HUDEP-2 (cell line): ENCODE measurements at regions not wholly inside any gene's neighbourhood (a gene's known extent, or its start where the extent isn't known, plus 50 kb on each side); places are given as distances from the start of the nearest gene placed in this dataset.

Source experiments
- DNase-seq, 76 experiments: peaks; one replicate each; lab custom pipeline; 2025; ENCODE audit not compliant: unreplicated experiment in 76 of 76; lab: John Stamatoyannopoulos, UW

DNA sequence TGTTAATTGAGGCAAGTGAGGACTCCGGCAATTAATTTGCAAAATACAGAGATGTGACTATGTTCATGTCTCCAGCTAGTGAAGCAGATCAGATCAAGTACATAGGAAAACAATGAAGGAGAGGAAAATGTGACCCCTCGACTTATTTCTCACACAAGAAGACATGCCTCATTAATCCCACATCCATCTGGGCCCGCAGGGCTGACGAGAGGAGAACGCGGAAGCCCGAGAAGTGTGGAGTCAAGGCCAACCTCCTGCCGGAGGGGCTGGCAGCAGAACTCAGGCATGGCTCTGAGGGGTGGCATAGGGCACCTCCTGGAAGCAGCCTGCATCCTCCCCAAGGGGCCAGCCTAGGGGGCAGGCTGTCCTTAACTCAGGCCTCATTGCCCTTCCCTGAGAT lies 54.4 kb downstream of the ZNF503 start:
- no peak for DNase-seq

DNA sequence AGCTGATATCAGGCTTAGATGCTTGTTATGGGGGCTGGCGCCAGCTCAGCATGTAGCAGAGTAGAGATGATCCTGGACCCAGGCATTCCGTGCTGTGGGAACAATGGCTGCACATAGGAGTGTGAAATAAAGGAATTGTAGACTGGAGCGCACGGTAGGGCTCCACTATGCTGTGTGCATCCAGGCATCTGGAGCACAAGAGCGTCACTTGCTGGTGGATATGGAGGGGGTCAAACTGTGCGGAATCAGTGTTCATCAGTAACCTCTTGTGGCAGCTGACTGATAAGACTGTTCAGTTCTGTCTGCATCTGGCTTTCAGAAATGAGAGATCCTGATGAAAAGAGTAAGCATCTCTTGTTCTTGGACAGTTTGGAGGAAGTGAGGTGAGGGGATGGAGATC lies 55.8 kb downstream of the ZNF503 start:
- no peak for DNase-seq

DNA sequence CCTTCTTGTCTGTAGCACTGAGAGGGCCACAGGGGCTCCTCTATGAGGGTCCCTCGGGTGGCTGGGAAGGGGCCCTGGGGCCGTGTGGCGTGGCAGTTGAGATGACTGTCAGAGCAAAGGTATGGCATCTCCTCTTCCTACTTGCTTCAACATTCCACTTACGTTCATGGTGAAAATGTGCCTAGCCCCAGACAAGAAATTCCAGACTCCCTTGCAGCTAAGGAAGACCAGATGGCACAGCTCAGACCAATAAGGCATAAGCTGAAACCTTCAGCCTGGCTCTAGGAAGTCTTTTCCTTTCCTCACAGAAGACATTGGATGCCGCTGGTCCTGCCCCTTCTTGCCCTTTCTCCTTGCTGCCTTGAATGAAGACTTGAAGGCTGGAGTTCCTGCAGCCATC lies 57.4 kb downstream of the ZNF503 start:
- DNase-seq = no peak

DNA sequence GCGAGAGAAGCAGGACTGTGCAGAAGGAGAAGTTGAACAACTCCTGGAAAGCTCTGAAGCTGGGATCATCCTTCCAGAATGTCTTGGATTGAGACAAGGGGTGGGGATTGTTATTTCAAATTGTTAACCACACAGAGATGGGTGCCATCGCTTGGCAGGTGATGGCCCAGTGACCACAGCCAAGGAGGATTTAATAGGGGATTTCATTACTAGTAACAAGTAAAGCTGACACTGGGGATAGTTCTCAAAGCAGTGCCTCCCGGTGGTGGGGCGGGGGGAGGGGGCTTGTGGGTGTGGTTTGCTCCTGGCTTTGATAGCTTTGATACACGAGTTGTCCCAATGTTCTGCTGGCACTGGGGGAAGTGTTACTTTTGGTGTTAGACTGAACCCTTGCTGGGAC lies 59.2 kb downstream of the ZNF503 start:
- DNase-seq = no peak

DNA sequence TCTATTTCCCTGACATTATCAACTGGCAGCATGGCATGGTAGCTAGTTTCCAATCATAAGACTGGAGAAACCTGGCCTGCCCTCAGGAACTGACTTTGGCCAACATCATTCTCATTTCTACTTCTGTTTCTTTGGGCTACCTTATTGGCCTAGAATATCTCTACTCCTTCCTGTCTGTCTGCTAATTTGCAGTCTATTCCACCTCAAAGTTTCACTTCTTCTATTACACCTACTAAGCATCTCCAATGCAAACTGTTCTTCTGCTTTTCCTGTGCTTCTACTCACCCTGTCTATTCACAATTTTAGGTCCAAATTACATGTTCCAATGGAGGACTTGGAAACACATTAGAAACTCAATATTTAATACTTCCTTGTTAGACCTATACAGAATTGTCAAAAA lies 65.6 kb downstream of the ZNF503 start:
- no peak for DNase-seq

DNA sequence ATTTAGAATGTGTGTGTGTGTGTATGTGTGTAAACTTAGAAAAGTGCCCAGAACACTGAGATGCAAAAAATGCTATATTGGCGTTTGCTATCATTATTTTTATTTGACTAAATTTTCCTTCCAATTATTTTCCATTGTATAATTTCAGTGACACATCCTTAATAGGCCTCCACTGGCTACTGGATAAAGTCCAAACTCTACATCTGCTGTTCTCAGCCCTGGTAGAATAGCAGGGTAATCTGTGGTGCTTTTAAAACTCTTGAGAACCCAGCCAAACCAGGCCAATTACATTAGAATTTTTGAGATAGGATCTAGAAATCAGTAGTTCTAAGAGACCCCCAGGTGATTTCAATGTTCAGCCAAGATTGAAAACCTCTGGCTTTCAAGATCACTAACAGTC lies 66.4 kb downstream of the ZNF503 start:
- no peak for DNase-seq

DNA sequence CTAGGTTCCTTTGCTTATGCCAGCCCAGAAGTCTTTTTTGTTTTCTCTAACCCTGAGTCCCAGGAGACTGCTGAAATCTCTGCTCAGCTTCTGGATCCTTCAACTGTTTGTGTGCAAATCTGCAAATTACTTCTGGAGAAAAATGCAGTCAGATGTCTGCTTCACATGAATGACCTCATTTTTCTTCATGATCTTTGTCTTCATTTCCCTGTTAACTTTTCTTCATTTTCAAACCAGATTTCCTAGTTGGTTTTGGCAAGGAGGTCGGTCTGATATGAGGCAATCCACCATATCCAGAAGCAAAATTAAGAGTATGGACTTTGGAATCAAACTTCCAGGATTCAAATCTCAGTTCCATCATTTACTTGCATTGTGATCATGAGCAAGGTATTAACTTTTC lies 66.8 kb downstream of the ZNF503 start:
- DNase-seq = no peak

DNA sequence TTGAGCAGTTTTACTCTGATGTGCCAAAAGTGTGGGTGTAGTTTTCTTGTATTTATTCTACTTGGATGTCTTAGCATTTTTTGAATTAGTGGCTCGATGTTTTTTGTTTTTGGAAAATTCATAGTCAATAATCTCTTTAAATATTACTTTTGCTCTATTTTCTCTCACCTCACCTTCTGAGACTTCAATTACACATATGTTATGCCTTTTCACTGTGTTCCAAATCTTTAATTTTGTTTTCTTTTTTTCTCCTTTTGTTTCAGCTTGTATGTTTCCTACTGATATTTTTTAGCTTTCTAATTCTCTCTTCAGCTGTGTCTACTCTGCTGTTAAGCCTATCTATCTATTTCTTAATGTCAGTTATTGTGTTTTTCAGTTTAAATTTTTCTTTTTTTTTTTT lies 69.5 kb downstream of the ZNF503 start:
- DNase-seq = no peak

DNA sequence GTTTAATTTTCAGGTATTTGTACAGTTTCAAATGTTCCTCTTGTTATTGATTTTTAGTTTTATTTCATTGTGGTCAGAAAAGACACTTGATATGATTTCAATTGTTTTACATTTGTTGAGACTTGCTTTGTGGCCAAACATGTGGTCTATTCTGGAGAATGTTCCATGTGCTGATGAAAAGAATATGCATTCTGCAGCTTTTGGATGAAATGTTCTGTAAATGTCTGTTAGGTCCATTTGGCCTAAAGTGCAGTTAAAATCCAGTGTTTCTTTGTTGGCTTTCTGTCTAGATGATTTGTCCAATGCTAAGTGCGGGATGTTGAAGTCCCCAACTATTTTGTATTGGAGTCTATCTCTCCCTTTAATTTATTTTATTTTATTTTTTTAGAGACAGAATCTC lies 70.5 kb downstream of the ZNF503 start:
- DNase-seq = no peak

DNA sequence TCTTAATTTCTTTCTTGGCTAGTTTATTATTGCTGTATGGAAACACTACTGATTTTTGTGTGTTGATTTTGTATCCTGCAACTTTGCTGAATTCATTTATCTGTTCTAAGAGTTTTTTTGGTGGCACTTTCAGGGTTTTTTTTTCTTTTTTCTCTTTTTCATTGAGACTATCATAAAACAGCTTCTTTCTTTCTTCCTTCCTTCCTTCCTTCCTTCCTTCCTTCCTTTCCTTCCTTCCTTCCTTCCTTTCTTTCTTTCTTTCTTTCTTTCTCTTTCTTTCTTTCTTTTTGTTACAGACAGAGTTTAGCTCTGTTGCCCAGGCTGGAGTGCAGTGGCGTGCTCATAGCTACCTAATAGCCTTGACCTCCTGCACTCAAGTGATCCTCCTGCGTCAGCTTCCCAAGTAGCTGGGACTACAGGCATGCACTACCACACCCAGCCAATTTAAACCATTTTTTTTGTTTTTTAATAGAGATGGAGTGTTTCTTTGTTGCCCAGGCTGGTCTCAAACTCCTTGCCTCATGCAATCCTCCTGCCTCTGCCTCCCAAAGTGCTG lies 72.3 kb downstream of the ZNF503 start:
- DNase-seq = no peak

DNA sequence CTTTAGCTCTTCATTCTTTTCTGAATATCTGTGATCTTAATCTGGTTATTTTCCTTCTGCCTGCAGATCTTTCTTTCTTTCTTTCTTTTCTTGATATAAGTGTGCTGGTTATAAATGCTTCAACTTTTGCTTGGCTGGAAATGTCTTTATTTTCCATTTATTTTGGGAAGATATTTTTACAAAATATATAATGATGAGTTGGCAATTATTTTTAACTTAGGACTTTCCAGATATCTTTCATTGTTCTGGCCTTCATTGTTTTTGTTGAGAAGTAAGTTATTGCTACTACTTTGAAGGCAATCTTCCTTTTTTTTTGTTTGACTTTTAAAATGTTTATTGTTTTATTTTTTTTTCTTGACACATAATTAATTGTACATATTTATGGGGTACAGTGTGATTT lies 75.3 kb downstream of the ZNF503 start:
- no peak for DNase-seq

DNA sequence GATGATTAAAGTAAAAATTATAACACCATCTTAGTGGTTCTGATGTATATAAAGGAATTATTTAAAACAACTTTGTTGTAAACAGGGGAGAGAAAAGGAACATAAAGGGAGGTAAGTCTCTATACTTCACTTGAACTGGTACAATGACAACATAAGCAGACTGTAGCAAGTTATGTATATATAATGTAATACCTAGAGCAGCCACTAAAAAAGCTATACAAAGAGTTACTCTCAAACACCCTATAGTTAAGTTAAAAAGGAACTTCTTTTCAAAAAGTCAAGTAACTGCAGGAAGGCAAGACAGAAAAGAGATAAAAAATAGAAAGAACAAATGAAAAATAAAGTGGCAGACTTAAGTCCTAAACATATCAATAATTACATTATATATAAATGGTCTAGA lies 82.3 kb downstream of the ZNF503 start:
- no peak for DNase-seq

DNA sequence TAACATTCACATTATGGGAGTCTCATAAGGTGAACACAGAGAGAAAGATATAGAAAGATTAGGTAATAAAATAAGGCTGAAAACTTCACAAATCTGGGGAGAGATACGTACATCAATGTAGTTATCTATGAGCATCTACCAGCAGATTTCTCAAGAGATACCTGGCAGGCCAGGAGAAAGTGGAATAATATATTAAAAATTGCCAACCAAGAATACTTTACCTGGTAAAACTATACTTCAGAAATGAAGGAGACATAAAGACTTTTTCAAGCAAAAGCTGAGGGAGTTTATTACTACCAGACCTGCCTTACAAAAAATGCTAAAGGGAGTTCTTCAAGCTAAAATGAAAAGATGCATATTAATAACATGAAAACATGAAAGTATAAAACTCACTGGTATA lies 78.8 kb upstream of the COMTD1 start:
- DNase-seq = no peak

DNA sequence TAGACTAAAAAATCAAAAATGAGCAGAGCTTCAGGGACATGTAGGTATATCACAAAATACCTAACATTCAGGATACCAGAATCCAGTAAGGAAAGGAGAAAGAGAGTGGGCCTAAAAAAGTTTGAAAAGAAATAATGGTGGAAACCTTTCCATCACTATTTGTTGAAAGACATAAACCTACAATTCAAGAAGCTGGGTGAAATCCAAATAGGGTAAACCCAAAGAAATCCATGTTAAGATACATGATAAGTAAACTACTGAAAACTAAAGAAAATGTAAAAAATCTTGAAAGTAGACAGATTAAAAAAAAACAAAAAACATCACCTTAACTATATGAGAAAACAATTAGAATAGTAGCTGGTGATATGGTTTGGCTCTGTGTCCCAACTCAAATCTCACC lies 76.7 kb upstream of the COMTD1 start:
- no peak for DNase-seq

DNA sequence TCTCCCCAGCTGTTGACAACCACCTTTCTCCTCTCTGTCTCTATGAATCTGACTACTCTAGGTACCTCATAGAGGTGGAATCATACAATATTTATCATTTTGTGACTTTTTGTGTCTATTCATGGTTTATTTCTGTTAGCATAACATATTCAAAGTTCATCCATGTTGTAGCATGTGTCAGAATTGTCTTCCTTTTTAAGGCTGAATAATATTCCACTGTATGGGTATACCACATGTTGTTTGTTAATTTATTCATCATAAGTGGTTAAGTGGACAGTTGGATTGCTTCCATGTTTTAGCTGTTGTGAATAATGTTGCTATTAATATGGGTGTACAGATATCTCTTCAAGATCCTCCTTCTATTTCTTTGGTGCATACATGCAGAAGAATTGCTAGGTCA lies 69.9 kb upstream of the COMTD1 start:
- DNase-seq = no peak

DNA sequence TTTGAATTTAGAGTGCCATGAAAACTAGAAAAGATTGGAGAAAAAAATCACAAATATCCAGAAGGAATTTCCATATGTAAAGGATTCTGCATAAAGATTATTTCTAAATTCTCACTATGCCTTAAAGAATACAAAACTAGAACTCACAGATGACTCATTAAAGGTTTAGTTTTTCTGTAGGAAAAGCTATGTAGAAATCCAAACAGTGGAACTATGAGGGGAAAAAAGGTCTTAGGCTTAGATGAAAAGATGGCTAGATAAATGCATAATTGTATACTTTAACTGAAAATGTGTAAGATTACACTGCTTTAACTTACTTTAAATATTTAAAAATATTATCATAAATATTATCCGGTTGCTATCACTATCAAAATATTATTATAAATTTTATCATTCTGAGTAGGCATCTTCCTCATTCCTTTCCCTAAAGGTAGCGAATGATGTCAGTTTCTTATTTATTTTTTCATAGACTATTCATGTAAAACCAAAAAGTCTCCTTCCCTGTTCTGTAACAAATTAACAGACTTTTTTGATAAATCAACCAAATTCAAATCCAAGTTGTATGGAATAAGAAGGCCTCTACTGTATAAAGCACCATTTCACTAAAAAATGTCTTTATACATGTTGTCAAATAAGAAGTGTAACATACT lies 69.1 kb upstream of the COMTD1 start:
- DNase-seq = no peak

DNA sequence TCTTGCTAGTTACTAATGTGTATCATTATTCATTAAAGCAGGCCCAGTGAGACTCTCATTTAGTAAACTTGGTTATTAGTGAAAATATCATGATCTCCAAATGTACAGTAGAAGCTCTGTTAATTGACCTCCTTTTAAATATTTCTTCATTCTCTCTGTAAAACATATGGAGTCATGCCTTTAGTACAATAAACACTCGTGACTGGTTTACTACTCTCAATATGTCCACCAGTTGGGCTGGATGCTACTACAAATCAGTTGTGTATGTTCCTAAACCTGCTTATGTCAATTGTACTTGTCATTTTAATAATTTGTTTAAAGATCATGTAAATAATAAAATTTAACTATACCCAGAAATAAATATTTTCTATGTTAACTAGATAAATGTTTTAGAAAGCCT lies 68.6 kb upstream of the COMTD1 start:
- no peak for DNase-seq

DNA sequence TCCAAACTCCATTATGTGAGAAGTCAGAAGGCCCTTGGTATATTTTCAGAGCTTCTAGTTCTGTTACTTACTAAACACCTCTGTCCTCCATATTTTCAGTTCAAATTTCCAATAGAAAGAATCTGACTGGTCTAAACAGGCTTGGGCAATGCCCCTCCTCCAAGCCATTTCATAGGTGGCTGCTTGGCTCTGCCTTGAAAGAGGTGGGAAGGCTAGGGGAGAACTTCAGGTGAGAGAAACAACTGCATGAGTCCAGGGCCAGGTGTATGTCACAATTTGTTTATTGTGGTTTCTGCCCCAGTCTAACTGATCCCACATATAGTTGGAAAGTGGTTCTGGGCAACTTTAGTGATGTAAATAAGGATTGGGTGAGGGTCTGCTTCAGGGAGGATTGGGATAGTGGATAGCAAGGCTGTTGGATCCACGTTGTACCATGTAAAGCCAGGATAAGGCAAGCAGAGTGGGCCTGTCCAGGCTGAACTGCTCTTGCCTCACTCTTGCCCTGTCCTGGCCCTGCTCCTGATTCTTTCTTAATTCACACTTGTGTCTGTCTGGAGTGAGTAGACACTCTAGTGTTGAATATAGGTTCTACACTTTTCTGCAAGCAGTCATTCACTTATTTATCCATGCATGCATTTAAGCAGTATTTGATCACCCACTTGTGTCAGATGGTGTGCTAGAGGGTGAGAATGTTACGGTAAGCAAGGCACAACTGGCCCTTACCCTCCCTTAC lies 67.5 kb upstream of the COMTD1 start:
- no peak for DNase-seq

DNA sequence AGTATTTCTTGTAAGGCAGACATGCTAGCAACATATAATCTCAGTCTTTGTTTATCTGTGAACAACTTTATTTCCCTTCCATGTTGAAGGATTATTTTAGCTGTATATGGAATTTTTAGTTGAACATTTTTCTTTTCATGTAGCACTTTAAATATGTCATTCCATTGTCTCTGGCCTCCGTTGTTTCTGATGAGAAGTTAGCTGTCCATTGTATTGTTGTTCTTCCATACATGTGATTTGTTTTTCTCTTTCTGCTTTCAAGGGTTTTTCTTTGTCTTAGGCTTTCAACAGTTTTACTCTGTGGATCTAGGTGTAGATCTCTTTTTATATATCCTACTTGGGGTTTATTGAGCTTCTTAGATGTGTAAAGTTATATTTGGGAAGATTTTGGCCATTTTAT lies 66.3 kb upstream of the COMTD1 start:
- DNase-seq = no peak

DNA sequence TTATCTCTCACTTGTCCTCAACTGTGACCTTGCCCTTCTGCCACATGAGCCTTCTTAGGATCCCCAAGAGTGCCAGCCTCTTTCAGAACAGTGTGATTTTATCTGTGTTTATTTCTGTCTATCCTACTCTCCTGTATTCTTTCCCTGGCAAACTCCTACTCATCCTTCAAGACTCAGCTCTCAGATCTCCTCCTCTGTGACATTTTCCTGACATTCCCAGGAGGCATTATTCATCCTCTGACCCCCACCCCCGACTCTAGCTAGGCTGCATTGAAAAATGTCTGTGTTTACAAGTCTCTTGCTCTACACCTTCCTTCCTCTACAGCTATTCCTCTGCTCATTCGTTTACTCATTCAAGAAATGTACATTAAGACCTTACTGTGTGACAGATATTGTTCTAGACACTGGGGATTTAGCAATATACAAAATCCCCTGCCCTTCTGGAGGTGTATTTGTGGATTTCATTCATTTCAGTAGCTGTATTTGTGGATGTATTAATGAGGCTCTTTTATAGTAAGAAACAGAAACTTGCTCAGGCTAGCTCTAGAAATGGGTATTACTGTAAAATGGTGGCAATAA lies 61.4 kb upstream of the COMTD1 start:
- no peak for DNase-seq

DNA sequence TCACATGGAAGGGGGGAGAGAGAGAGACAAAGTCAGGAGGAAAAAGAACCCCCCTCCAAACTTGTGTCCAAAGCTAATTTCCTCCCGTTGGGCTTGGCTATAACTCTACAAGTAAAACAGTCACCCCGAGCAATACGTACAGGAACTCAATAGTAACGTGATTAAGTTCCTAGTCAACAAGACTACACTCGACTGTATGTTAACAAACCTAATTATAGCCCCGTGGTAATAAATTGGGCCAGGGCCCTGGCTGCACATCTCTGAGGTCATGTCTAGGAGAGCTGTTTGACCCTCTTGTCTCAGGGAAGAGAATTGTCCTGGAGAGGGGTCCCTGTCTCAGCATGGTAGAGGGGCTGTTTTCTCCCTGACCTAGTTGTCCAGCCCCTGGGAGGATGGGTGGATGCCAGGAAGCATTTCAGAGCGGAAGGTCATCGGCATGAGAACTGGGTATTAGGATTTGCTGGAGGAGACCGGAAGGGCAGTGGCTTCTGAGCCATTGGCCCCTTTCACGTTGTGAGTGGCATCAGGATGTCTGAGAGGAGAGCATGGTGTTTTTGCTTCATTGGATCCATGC lies 60.2 kb upstream of the COMTD1 start:
- no peak for DNase-seq
